ENCODE measurements at regions not wholly inside any gene's neighbourhood (a gene's known extent, or its start where the extent isn't known, plus 50 kb on each side); places are given as distances from the start of the nearest gene placed in this dataset.

DNA sequence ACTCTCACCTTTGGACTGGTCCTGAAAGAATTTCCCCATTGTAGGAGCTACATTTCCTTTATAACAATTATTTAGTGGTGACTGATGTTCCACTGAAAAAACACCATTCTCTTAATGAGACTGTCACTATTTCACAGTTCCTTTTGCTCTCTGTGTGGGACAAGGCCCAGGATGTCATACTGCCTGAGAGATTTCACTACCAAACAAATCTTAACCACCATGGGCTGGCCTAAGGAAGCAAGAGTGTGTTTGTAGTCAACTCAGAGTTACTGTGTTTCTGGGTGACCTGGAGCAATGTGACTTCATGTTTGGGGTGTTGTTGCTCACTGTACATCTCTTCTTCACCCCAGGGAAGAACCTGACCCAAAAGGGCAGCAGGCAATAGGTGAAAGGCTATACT lies 50.1 kb upstream of the ZNF608 start:
- DNase-seq (ENCODE audit: low spot score in 2 of 2), result no peak
- FAIRE-seq, result no peak

DNA sequence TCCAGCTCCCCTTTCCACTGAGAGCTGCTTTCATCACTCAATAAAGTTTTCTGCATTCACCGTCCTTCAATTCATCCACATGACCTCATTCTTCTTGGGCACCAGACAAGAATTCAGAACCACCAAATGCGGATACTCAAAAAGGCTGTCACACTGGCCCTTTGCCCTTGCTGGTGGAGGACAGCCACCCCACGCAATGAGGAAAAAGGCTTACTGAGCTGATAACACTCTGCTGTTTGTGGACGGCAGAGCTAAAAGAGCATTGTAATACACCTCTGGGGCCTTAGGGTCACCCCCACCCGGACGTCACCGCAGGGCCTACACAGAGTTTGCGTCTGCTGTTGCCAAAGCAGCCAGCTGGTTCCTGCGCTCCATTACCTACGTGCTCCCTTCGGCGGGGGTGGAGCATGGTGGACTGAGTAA lies 51.2 kb upstream of the ZNF608 start:
- DNase-seq (ENCODE audit: low spot score in 2 of 2), result no peak
- no peak for FAIRE-seq

DNA sequence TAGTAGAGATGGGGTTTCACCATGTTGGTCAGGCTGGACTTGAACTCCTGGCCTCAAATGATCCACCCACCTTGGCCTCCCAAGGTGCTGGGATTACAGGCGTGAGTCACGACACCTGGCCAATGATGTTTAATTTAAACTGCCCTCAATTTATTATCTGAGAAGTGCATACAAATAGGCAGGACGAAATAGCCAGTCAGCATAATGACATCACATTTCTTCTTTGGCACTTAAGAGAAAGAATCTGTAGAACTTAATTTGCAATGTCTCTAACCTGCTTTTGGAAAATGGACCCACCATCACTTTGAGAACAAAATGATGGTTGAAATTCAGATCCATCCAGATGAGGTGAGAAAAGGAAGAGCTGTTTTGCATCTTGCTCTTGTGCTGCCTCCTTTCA lies 52.5 kb upstream of the ZNF608 start:
- DNase-seq (ENCODE audit: low spot score in 2 of 2), result no peak
- no peak for FAIRE-seq

DNA sequence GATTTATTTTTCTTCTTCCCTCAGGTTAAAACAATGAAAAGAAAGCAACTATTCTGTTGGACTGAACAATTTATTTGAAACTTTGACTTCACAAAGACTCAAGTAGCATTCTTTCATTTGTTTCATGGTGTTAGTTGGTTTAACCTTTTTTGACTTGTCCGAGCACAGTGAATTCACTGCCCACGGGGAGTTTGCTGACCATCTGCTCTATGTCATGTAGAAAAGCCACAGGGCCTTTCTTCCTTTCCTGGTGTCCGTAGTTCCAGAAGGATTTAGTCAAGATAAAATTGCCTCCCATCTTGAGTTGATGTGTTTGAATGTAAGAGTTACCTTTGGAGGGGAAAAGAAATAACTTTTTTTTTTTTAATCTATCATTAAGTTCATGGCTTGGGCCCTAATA lies 55.1 kb upstream of the ZNF608 start:
- DNase-seq (ENCODE audit: low spot score in 2 of 2), result no peak
- no peak for FAIRE-seq

- no peak for DNase-seq (ENCODE audit: low spot score in 2 of 2)
- FAIRE-seq, result no peak
These were observed 57.3 kb upstream of the ZNF608 start for GRCh38 chr5:124803617-124804323.

GRCh38 chr5:124806026-124806372 lies 59.6 kb upstream of the ZNF608 start:
- no peak for FAIRE-seq

GRCh38 chr5:124806373-124807077 lies 60.1 kb upstream of the ZNF608 start:
- peak; percentile 13 to 45 for DNase-seq (ENCODE audit: low spot score in 2 of 2)
- no peak for FAIRE-seq

More at GRCh38 chr5:124806026-124806372, 59.6 kb upstream of the ZNF608 start:
- no peak for DNase-seq (ENCODE audit: low spot score in 2 of 2)

DNA sequence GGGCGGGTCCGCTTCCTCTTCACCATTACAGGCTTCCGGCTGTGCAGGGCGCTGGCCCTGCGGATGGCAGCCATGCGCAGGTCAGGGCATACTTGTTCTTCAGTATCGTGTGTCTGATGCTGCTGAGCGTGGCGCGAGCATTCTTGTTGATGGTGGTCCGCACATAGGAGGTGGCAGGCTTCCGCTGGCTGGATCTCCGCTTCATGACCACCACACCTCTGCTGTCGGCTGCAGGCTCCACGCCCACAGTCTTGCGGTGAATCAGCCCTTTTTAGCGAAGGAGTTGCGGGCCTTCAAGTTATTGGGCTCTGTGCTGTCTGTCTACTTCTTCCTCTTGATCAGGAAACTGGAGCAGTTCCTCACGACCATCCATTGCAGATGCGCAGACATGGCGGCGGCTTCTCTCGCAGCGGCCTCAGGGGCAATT lies 62.4 kb upstream of the ZNF608 start:
- DNase-seq (ENCODE audit: low spot score in 2 of 2) (no peak), FAIRE-seq (no peak)

DNA sequence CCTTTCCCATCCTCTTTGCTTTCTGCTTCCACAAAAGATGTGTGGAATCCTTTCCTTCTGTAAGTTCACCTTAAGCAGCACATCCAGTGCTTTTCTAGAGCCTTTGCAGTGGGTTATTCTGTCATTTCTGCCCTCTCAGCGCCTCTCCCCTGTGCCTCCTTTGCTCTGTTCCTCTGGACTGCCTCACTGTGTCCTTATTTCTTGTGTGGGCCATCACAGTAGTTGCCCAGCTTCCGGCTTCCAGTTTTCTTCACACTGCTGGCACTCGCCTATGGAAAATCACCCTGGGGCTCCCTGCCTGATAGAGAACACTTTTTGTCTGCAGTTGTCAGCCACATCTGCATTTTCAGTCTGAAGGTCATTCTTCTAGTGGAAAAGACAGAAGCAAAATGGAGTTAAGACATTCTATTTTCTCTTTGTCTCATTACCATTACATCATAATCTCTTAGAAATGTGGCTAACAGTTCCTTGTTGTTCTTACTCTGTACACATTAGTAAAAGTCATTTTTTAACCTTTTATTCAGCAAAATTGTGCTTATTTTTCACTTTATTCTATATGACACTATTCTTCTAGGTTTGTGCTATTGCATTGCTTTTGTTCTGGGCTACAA lies 64.1 kb upstream of the ZNF608 start:
- FAIRE-seq (no peak), DNase-seq (ENCODE audit: low spot score in 2 of 2) (no peak)

DNA sequence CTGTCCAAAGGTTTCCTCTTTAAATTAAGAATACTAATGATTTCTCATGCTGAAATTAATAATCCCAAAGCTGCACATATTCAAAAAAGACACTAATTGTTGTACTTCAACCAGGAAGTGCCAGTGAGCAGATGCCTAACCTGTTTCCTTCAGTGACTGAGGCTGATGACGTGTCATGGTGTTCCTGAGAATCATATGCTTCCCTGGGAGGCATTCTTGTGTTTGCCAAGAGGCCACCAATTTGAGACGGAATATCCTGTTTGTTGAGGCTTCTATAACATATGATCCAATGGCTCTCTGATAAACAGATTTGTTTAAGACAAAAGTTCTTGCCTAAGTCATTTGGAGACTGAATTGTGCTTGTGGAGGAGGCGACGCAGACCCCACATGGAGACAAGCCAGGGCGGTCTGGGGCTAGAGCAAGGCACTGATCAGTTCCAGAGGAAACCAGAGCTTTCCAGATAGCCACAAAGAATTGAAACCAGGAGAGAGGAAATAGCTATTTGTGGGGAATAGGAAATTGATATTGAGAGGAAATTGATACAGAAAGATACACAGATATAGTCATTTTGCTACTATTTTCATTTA lies 66.4 kb upstream of the ZNF608 start:
- no peak for DNase-seq (ENCODE audit: low spot score in 2 of 2)
- FAIRE-seq, result no peak

GRCh38 chr5:124816381-124816780 lies 69.9 kb upstream of the ZNF608 start:
- FAIRE-seq, result no peak
- no peak for DNase-seq (ENCODE audit: low spot score in 2 of 2)

DNA sequence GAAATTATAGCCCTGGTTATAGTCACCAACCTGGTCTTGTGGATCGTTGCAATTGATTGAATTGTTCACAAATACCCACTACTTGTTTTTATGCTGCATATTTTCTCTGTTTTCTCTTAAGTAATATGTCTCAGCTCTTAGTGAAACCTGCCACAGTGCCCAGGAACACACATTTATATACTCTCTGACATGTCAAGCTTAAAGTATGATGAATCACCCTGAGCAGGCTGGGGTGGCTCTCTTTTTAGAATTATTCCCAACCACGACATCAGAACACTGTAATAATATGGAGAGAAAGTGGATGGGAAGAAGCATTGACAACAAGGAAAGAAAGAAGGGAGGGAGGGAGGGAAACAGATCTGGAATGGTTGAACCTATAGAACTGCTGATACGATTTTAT lies 72.8 kb upstream of the ZNF608 start:
- DNase-seq (ENCODE audit: low spot score in 2 of 2) (no peak), FAIRE-seq (no peak)

DNA sequence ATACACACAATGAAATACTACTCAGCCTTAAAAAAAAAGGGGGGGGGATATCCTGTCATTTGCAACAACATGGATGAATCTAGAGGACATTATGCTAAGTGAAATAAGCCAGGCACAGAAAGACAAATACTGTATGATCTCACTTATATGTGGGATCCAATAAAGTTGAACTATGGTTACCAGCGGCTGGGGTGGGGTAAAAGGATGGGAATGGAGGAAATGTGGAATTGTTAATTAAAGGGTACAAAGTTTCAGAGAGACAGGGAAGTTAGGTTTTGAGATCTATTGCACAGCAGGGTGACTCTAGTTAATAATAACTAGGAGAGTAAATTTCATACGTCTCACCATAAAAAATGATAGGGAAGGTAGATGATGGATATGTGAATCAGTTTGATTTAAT lies 76.2 kb upstream of the ZNF608 start:
- FAIRE-seq, result no peak

DNA sequence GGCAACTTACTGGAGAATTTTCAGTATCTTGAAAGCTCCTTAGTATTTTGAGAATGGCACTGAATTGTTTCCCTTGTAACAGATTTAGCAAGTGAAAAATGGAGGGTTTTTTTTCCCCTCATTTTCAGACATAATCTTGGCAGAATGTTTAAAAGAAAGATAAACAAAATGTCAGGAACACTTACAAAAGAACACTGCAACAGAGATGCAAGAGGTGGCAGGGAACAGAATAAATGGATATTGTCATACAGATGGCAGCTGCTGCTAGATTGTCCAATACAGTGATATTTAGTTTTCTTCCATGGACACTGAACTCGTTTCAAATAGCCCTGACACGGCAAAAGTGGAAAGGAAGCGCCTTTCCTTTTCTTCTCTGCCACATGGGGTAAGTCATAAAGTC lies 76.9 kb upstream of the ZNF608 start:
- DNase-seq (ENCODE audit: low spot score in 2 of 2), result no peak
- FAIRE-seq, result no peak

More for the DNA sequence above, 76.2 kb upstream of the ZNF608 start:
- DNase-seq (ENCODE audit: low spot score in 2 of 2), result no peak

GRCh38 chr5:124824637-124825158 lies 78.3 kb upstream of the ZNF608 start:
- no peak for FAIRE-seq
- DNase-seq (ENCODE audit: low spot score in 2 of 2), result no peak

DNA sequence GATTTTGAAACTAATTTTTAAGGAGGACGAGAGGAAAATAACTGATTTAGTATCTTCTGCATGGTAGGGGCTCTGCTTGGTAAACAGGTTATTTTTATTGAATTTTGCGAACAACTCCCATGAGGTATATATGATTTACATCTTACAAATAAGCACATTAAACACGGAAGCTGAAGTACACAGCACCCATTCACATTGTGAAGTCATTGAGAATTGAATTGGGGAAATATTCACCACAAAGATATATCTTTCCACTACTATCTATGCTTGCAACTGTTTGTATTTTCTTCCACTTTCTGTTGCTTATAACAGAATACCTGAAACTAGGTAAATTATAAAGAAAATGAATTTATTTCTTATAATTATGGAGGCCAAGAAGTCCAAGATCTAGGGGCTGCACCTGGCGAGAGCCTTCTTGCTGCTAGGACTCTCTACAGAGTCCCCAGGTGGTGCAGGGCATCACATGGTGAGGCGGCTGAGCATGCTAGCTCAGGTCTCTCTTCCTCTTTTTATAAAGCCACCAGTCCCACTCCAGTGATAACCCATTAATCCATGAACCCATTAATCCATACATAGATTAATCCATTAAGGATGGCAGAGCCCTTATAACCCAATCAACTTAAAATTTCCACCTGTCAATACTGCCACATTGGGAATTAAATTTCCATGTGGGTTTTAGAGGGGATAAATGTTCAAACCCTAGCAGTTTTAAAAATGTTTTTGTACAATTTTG lies 79.0 kb upstream of the ZNF608 start:
- no peak for DNase-seq (ENCODE audit: low spot score in 2 of 2)
- no peak for FAIRE-seq

- FAIRE-seq (no peak), DNase-seq (ENCODE audit: low spot score in 2 of 2) (no peak)
These were observed 79.5 kb upstream of the ZNF608 start for GRCh38 chr5:124825983-124826337.

GRCh38 chr5:124828731-124829234 lies 82.3 kb upstream of the ZNF608 start:
- no peak for DNase-seq (ENCODE audit: low spot score in 2 of 2)
- no peak for FAIRE-seq

DNA sequence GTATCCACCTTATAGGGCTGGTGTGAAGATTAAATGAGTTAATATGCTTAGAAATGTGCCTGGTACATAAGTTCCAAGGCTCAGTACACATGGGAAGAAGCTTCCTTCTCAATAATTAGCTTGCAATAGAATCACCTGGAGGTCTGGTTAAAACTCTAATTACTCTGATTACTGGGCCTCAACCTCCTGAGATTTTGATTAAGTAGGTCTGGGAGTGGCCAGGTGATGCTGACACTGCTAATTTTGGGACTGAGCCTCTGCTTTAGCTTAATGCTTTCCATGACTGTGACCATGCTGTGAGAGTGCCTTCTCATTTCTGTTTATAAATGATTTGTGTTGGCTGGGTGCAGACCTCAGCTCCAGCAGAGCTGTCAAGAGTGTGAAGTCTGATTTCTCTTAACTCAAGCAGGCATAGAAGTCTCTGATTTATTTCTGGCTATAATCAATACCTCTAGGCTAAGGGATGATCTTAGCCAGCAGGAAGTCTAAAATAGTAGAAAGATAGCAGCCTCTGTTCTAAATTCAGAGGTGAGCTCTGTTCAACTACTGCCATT lies 85.3 kb upstream of the ZNF608 start:
- DNase-seq (ENCODE audit: low spot score in 2 of 2) (no peak), FAIRE-seq (no peak)

GRCh38 chr5:124832510-124832909 lies 86.1 kb upstream of the ZNF608 start:
- DNase-seq (ENCODE audit: low spot score in 2 of 2), result no peak
- FAIRE-seq, result no peak

Measured in frontal cortex (tissue), 3 donors.